ENCODE measurements at regions not wholly inside any gene's neighbourhood (a gene's known extent, or its start where the extent isn't known, plus 50 kb on each side); places are given as distances from the start of the nearest gene placed in this dataset.

GRCh38 chr2:12594590-12594989 is 122.1 kb upstream of the TRIB2 start:
- no peak for DNase-seq
- H3K27ac ChIP-seq, result no peak overlapping the region
- 93 to 97% methylated on average over 4 of the region's 4 CpGs for WGBS, 2 donors

GRCh38 chr2:12596771-12597170 is 120.0 kb upstream of the TRIB2 start:
- H3K9me3 ChIP-seq, result no peaks in the 10 kb centered on the region
- no peak overlapping the region for H3K27ac ChIP-seq
- no peak for TF ChIP-seq CTCF (IDR thresholded peaks at IDR 0.05)
- no peak for TF ChIP-seq POLR2A (IDR thresholded peaks at IDR 0.05)
- WGBS, 2 donors, result 96 to 100% methylated on average over 3 of the region's 3 CpGs
- intact Hi-C loops (cut with DNase I), result no loop called here
- DNase-seq, result no peak
- no peaks in the 10 kb centered on the region for H3K4me1 ChIP-seq
- no peak overlapping the region for H3K4me3 ChIP-seq (replicated peaks in 1 of 3)
- H3K36me3 ChIP-seq, result no peaks in the 10 kb centered on the region
- no peaks in the 10 kb centered on the region for H3K27me3 ChIP-seq

More at GRCh38 chr2:12594590-12594989, 122.1 kb upstream of the TRIB2 start:
- no peaks in the 10 kb centered on the region for H3K27me3 ChIP-seq
- H3K9me3 ChIP-seq, result no peaks in the 10 kb centered on the region
- H3K4me3 ChIP-seq (replicated peaks in 1 of 3), result no peak overlapping the region
- H3K36me3 ChIP-seq, result no peaks in the 10 kb centered on the region
- no peaks in the 10 kb centered on the region for H3K4me1 ChIP-seq
- TF ChIP-seq CTCF (IDR thresholded peaks at IDR 0.05), result no peak
- no peak for TF ChIP-seq POLR2A (IDR thresholded peaks at IDR 0.05)
- intact Hi-C loops (cut with DNase I), result no loop called here

GRCh38 chr2:12597610-12598009 is 119.1 kb upstream of the TRIB2 start:
- DNase-seq, result no peak
- WGBS, 2 donors, result 75 to 80% methylated on average over 2 of the region's 2 CpGs
- no peak overlapping the region for H3K27ac ChIP-seq

GRCh38 chr2:12602661-12603060 is 114.1 kb upstream of the TRIB2 start:
- no peak for DNase-seq
- no peak overlapping the region for H3K27ac ChIP-seq
- WGBS, 2 donors, result 83 to 84% methylated on average over 2 of the region's 2 CpGs
- H3K27me3 ChIP-seq, result no peaks in the 10 kb centered on the region
- H3K36me3 ChIP-seq, result no peaks in the 10 kb centered on the region
- no peak overlapping the region for H3K4me3 ChIP-seq (replicated peaks in 1 of 3)
- intact Hi-C loops (cut with DNase I), result no loop called here
- TF ChIP-seq CTCF (IDR thresholded peaks at IDR 0.05) (no peak), POLR2A (IDR thresholded peaks at IDR 0.05) (no peak)
- H3K4me1 ChIP-seq, result peaks cover 0 to 7% of the 10 kb centered on the region in 2 donors
- no peaks in the 10 kb centered on the region for H3K9me3 ChIP-seq

More at GRCh38 chr2:12597610-12598009, 119.1 kb upstream of the TRIB2 start:
- H3K9me3 ChIP-seq, result no peaks in the 10 kb centered on the region
- H3K4me3 ChIP-seq (replicated peaks in 1 of 3), result no peak overlapping the region
- TF ChIP-seq CTCF (IDR thresholded peaks at IDR 0.05) (no peak), POLR2A (IDR thresholded peaks at IDR 0.05) (no peak)
- no peaks in the 10 kb centered on the region for H3K27me3 ChIP-seq
- no peaks in the 10 kb centered on the region for H3K4me1 ChIP-seq
- H3K36me3 ChIP-seq, result no peaks in the 10 kb centered on the region
- intact Hi-C loops (cut with DNase I), result no loop called here

- Histone ChIP-seq H3K27ac (no peak overlapping the region), H3K4me1 (peaks cover 0 to 7% of the 10 kb centered on the region in 2 donors), H3K36me3 (no peaks in the 10 kb centered on the region), H3K9me3 (no peaks in the 10 kb centered on the region), H3K4me3 (replicated peaks in 1 of 3) (no peak overlapping the region), H3K27me3 (no peaks in the 10 kb centered on the region)
- 68 to 75% methylated on average over 1 of the region's 1 CpG for WGBS, 2 donors
- DNase-seq, result no peak
- intact Hi-C loops (cut with DNase I), result no loop called here
- TF ChIP-seq POLR2A (IDR thresholded peaks at IDR 0.05), result no peak
- no peak for TF ChIP-seq CTCF (IDR thresholded peaks at IDR 0.05)
Measured at GRCh38 chr2:12603781-12604295, 112.9 kb upstream of the TRIB2 start.
